NCI-H2107 treated with DMSO at 0.1 percent for 48 hours (cell line): ENCODE measurements at regions not wholly inside any gene's neighbourhood (a gene's known extent, or its start where the extent isn't known, plus 50 kb on each side); places are given as distances from the start of the nearest gene placed in this dataset.
"Not testable (repeated sequence)": the region's sequence is repeated elsewhere in the genome, so short reads cannot be mapped to it uniquely, and the experiment has no call there.

Experiments used
- DNase-seq: peaks from one replicate; lab custom pipeline; 2025; ENCODE audit not compliant: unreplicated experiment; lab: John Stamatoyannopoulos, UW

GRCh38 chr6:116982401-116982800 is 105.4 kb downstream of the RFX6 start:
- DNase-seq = no peak

- no peak for DNase-seq
Measured at GRCh38 chr6:116983375-116983774, 106.3 kb downstream of the RFX6 start.

GRCh38 chr6:116986819-116987218 is 109.8 kb downstream of the RFX6 start:
- no peak for DNase-seq

- no peak for DNase-seq
Measured at GRCh38 chr6:116990679-116991078, 113.6 kb downstream of the RFX6 start.

- no peak for DNase-seq
Measured at GRCh38 chr6:116992546-116992945, 115.5 kb downstream of the RFX6 start.

- no peak for DNase-seq
Measured at GRCh38 chr6:116994447-116994846, 117.4 kb downstream of the RFX6 start.

- no peak for DNase-seq
Measured at GRCh38 chr6:116996842-116997241, 119.8 kb downstream of the RFX6 start.

GRCh38 chr6:116997496-116997895 is 120.5 kb downstream of the RFX6 start:
- no peak for DNase-seq

GRCh38 chr6:117007659-117008058 is 130.6 kb downstream of the RFX6 start:
- DNase-seq = peak; percentile 2

GRCh38 chr6:117008618-117009017 is 131.6 kb downstream of the RFX6 start:
- DNase-seq = no peak

GRCh38 chr6:117014641-117015473 is 137.8 kb downstream of the RFX6 start:
- DNase-seq = not testable (repeated sequence)

- DNase-seq = not testable (repeated sequence)
Measured at GRCh38 chr6:117015474-117015804, 138.4 kb downstream of the RFX6 start.

GRCh38 chr6:117018771-117019170 is 141.7 kb downstream of the RFX6 start:
- DNase-seq = no peak

GRCh38 chr6:117022774-117023173 is 145.7 kb downstream of the RFX6 start:
- no peak for DNase-seq

- no peak for DNase-seq
Measured at GRCh38 chr6:117025310-117025709, 148.3 kb downstream of the RFX6 start.

- peak; percentile 55 for DNase-seq
Measured at GRCh38 chr6:117028256-117028655, 151.2 kb downstream of the RFX6 start.

GRCh38 chr6:117034547-117034946 is 157.5 kb downstream of the RFX6 start:
- DNase-seq = no peak

GRCh38 chr6:117034971-117035370 is 157.9 kb downstream of the RFX6 start:
- no peak for DNase-seq

GRCh38 chr6:117050301-117050700 is 173.3 kb downstream of the RFX6 start:
- DNase-seq = no peak

GRCh38 chr6:117072134-117072533 is 193.2 kb upstream of the VGLL2 start:
- no peak for DNase-seq

- no peak for DNase-seq
Measured at GRCh38 chr6:117072781-117073180, 192.6 kb upstream of the VGLL2 start.

GRCh38 chr6:117074672-117075071 is 190.7 kb upstream of the VGLL2 start:
- DNase-seq = no peak

- DNase-seq = no peak
Measured at GRCh38 chr6:117075218-117075617, 190.1 kb upstream of the VGLL2 start.
